NCI-H1417 treated with DMSO at 0.1 percent for 48 hours (cell line): ENCODE measurements at regions not wholly inside any gene's neighbourhood (a gene's known extent, or its start where the extent isn't known, plus 50 kb on each side); places are given as distances from the start of the nearest gene placed in this dataset.

Experiments
- DNase-seq: peaks from one replicate; lab custom pipeline; 2025; lab: John Stamatoyannopoulos, UW

GRCh38 chr11:116112087-116112935, 608.1 kb upstream of the CADM1 start:
- no peak for DNase-seq

GRCh38 chr11:116111546-116111945, 607.3 kb upstream of the CADM1 start:
- no peak for DNase-seq

GRCh38 chr11:116110802-116111201, 606.6 kb upstream of the CADM1 start:
- DNase-seq: no peak

GRCh38 chr11:116110356-116110755, 606.1 kb upstream of the CADM1 start:
- DNase-seq: no peak

GRCh38 chr11:116109228-116109627, 605.0 kb upstream of the CADM1 start:
- DNase-seq: no peak

- no peak for DNase-seq
These were observed 603.9 kb upstream of the CADM1 start for GRCh38 chr11:116108161-116108560.

GRCh38 chr11:116107229-116107628, 603.0 kb upstream of the CADM1 start:
- DNase-seq: no peak

GRCh38 chr11:116104498-116105174, 600.4 kb upstream of the CADM1 start:
- no peak for DNase-seq

- no peak for DNase-seq
These were observed 597.7 kb upstream of the CADM1 start for GRCh38 chr11:116101902-116102301.

GRCh38 chr11:116100016-116100415, 595.8 kb upstream of the CADM1 start:
- DNase-seq: no peak

- no peak for DNase-seq
These were observed 595.3 kb upstream of the CADM1 start for GRCh38 chr11:116099541-116099940.

GRCh38 chr11:116096272-116096995, 592.2 kb upstream of the CADM1 start:
- DNase-seq: no peak

GRCh38 chr11:116093481-116094270, 589.5 kb upstream of the CADM1 start:
- DNase-seq: no peak

GRCh38 chr11:116093065-116093464, 588.9 kb upstream of the CADM1 start:
- DNase-seq: no peak

GRCh38 chr11:116086426-116086825, 582.2 kb upstream of the CADM1 start:
- no peak for DNase-seq

- DNase-seq: no peak
These were observed 580.9 kb upstream of the CADM1 start for GRCh38 chr11:116085031-116085635.

- DNase-seq: no peak
These were observed 580.3 kb upstream of the CADM1 start for GRCh38 chr11:116084511-116084910.

GRCh38 chr11:116082256-116082655, 578.0 kb upstream of the CADM1 start:
- DNase-seq: no peak

GRCh38 chr11:116079580-116079979, 575.4 kb upstream of the CADM1 start:
- no peak for DNase-seq

- DNase-seq: no peak
These were observed 573.9 kb upstream of the CADM1 start for GRCh38 chr11:116078101-116078591.

GRCh38 chr11:116077092-116077491, 572.9 kb upstream of the CADM1 start:
- no peak for DNase-seq
